ENCODE measurements at regions not wholly inside any gene's neighbourhood (a gene's known extent, or its start where the extent isn't known, plus 50 kb on each side); places are given as distances from the start of the nearest gene placed in this dataset.

GRCh38 chr3:99366663-99367429 is 271.5 kb upstream of the COL8A1 start:
- no peak for DNase-seq (ENCODE audit: low read depth)

GRCh38 chr3:99365979-99366378 is 272.4 kb upstream of the COL8A1 start:
- no peak for DNase-seq (ENCODE audit: low read depth)

- DNase-seq (ENCODE audit: low read depth), result no peak
These were observed 273.0 kb upstream of the COL8A1 start for GRCh38 chr3:99365396-99365795.

GRCh38 chr3:99357131-99357530 is 281.3 kb upstream of the COL8A1 start:
- DNase-seq (ENCODE audit: low read depth), result no peak

GRCh38 chr3:99356696-99357095 is 281.7 kb upstream of the COL8A1 start:
- no peak for DNase-seq (ENCODE audit: low read depth)

- DNase-seq (ENCODE audit: low read depth), result no peak
These were observed 282.9 kb upstream of the COL8A1 start for GRCh38 chr3:99355465-99355864.

- DNase-seq (ENCODE audit: low read depth), result no peak
These were observed 285.6 kb upstream of the COL8A1 start for GRCh38 chr3:99352811-99353210.

- DNase-seq (ENCODE audit: low read depth), result no peak
These were observed 287.3 kb upstream of the COL8A1 start for GRCh38 chr3:99351122-99351521.

- DNase-seq (ENCODE audit: low read depth), result no peak
These were observed 289.9 kb upstream of the COL8A1 start for GRCh38 chr3:99348451-99348850.

- no peak for DNase-seq (ENCODE audit: low read depth)
These were observed 294.2 kb upstream of the COL8A1 start for GRCh38 chr3:99344216-99344615.

- DNase-seq (ENCODE audit: low read depth), result no peak
These were observed 296.0 kb upstream of the COL8A1 start for GRCh38 chr3:99342383-99342782.

GRCh38 chr3:99339222-99339621 is 299.2 kb upstream of the COL8A1 start:
- DNase-seq (ENCODE audit: low read depth), result no peak

GRCh38 chr3:99332718-99333117 is 305.7 kb upstream of the COL8A1 start:
- no peak for DNase-seq (ENCODE audit: low read depth)

- no peak for DNase-seq (ENCODE audit: low read depth)
These were observed 306.1 kb upstream of the COL8A1 start for GRCh38 chr3:99332276-99332675.

- DNase-seq (ENCODE audit: low read depth), result no peak
These were observed 307.4 kb upstream of the COL8A1 start for GRCh38 chr3:99330924-99331532.

GRCh38 chr3:99330281-99330680 is 308.1 kb upstream of the COL8A1 start:
- no peak for DNase-seq (ENCODE audit: low read depth)

GRCh38 chr3:99325402-99325801 is 313.0 kb upstream of the COL8A1 start:
- no peak for DNase-seq (ENCODE audit: low read depth)

GRCh38 chr3:99324636-99325203 is 313.7 kb upstream of the COL8A1 start:
- no peak for DNase-seq (ENCODE audit: low read depth)

- DNase-seq (ENCODE audit: low read depth), result no peak
These were observed 314.5 kb upstream of the COL8A1 start for GRCh38 chr3:99323940-99324339.

GRCh38 chr3:99322551-99322950 is 315.8 kb upstream of the COL8A1 start:
- DNase-seq (ENCODE audit: low read depth), result no peak

- DNase-seq (ENCODE audit: low read depth), result no peak
These were observed 317.1 kb upstream of the COL8A1 start for GRCh38 chr3:99321261-99321660.

- DNase-seq (ENCODE audit: low read depth), result no peak
These were observed 318.4 kb upstream of the COL8A1 start for GRCh38 chr3:99319961-99320360.

- no peak for DNase-seq (ENCODE audit: low read depth)
These were observed 318.9 kb upstream of the COL8A1 start for GRCh38 chr3:99319450-99319849.

GRCh38 chr3:99317201-99317600 is 321.2 kb upstream of the COL8A1 start:
- DNase-seq (ENCODE audit: low read depth), result no peak

Data from activated T-cell treated with anti-CD3 and anti-CD28 coated beads for 48 hours (primary cell).